WTC11 (cell line): ENCODE measurements at regions not wholly inside any gene's neighbourhood (a gene's known extent, or its start where the extent isn't known, plus 50 kb on each side); places are given as distances from the start of the nearest gene placed in this dataset.

Source experiments
- CTCF ChIP-seq: fragments of 200-600 bp; IDR thresholded peaks from 2 replicates; pipeline ENCODE4 v1.8.0; 2022; ENCODE audit warnings: antibody characterized with exemption
- FOXP1 ChIP-seq: sonication (generic); formaldehyde crosslinking; IDR thresholded peaks from 2 replicates; pipeline ENCODE4 v1.8.0; 2022; ENCODE audit warnings: missing genetic modification reagents, mild to moderate bottlenecking, moderate library complexity, borderline replicate concordance
- JUN ChIP-seq: sonication (generic); formaldehyde crosslinking; IDR thresholded peaks from 2 replicates; pipeline ENCODE4 v1.8.0; 2023; ENCODE audit warnings: mild to moderate bottlenecking, missing genetic modification reagents
- NR2C2 ChIP-seq: sonication (generic); formaldehyde crosslinking; IDR thresholded peaks from 2 replicates; pipeline ENCODE4 v1.8.0; 2022; ENCODE audit warnings: mild to moderate bottlenecking, missing genetic modification reagents
- ZNF121 ChIP-seq: sonication (generic); formaldehyde crosslinking; IDR thresholded peaks from 2 replicates; pipeline ENCODE4 v1.8.0; 2023; ENCODE audit warnings: missing genetic modification reagents
- ZNF317 ChIP-seq: sonication (generic); formaldehyde crosslinking; IDR thresholded peaks from 2 replicates; pipeline ENCODE4 v1.8.1; 2023; ENCODE audit warnings: low read depth, mild to moderate bottlenecking, moderate library complexity, missing genetic modification reagents, borderline replicate concordance

DNA sequence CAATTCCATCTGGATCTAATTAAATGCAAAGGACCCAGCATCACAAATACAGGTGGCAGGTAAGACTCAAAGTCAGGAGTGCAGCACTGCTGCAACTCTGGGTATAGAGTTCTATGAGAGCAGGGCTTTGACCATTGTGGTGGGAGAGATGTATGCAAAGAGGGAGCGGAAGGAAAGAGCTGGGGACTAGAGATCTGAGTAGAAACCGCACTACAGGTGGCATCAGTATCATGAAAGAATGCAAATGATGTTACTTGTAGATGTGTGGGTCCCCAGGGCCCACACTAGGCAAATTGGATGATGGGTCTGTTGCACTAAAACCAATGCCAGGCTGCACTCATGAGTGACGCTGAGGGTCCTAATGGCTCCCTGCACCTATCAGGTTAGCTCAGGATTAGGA lies 287.1 kb upstream of the ASIC2 start:
- TF ChIP-seq JUN = no peak
- TF ChIP-seq ZNF317 (CRISPR knock-in tag) = no peak
- TF ChIP-seq ZNF121 (CRISPR knock-in tag) = no peak
- no peak for TF ChIP-seq FOXP1
- no peak for TF ChIP-seq NR2C2 (CRISPR knock-in tag)
- TF ChIP-seq CTCF = no peak
